ENCODE measurements at regions not wholly inside any gene's neighbourhood (a gene's known extent, or its start where the extent isn't known, plus 50 kb on each side); places are given as distances from the start of the nearest gene placed in this dataset.
"Not testable (repeated sequence)": the region's sequence is repeated elsewhere in the genome, so short reads cannot be mapped to it uniquely, and the experiment has no call there.

- not testable (repeated sequence) for FAIRE-seq; DNase-seq (ENCODE audit: low spot score in 2 of 2)
Measured at GRCh38 chr12:116327992-116328391, 50.5 kb upstream of the MED13L start.

- DNase-seq (ENCODE audit: low spot score in 2 of 2) (no peak), FAIRE-seq (no peak)
Measured at GRCh38 chr12:116331876-116332275, 54.4 kb upstream of the MED13L start.

GRCh38 chr12:116332705-116333380 is 55.4 kb upstream of the MED13L start:
- FAIRE-seq = no peak
- no peak for DNase-seq (ENCODE audit: low spot score in 2 of 2)

- no peak for FAIRE-seq
- DNase-seq (ENCODE audit: low spot score in 2 of 2) = no peak
Measured at GRCh38 chr12:116333402-116333801, 55.9 kb upstream of the MED13L start.

- no peak for FAIRE-seq
- DNase-seq (ENCODE audit: low spot score in 2 of 2) = no peak
Measured at GRCh38 chr12:116336542-116337065, 59.1 kb upstream of the MED13L start.

GRCh38 chr12:116337312-116337711 is 59.8 kb upstream of the MED13L start:
- DNase-seq (ENCODE audit: low spot score in 2 of 2) (no peak), FAIRE-seq (no peak)

GRCh38 chr12:116338064-116338846 is 60.8 kb upstream of the MED13L start:
- FAIRE-seq (no peak), DNase-seq (ENCODE audit: low spot score in 2 of 2) (no peak)

GRCh38 chr12:116339062-116339461 is 61.6 kb upstream of the MED13L start:
- no peak for FAIRE-seq
- no peak for DNase-seq (ENCODE audit: low spot score in 2 of 2)

GRCh38 chr12:116339800-116340371 is 62.4 kb upstream of the MED13L start:
- FAIRE-seq (no peak), DNase-seq (ENCODE audit: low spot score in 2 of 2) (no peak)

- FAIRE-seq (no peak), DNase-seq (ENCODE audit: low spot score in 2 of 2) (no peak)
Measured at GRCh38 chr12:116343331-116343884, 65.9 kb upstream of the MED13L start.

- DNase-seq (ENCODE audit: low spot score in 2 of 2) (no peak), FAIRE-seq (no peak)
Measured at GRCh38 chr12:116346222-116346621, 68.7 kb upstream of the MED13L start.

- FAIRE-seq = no peak
- DNase-seq (ENCODE audit: low spot score in 2 of 2) = no peak
Measured at GRCh38 chr12:116346741-116347140, 69.2 kb upstream of the MED13L start.

GRCh38 chr12:116347265-116347664 is 69.8 kb upstream of the MED13L start:
- DNase-seq (ENCODE audit: low spot score in 2 of 2) (no peak), FAIRE-seq (no peak)

- FAIRE-seq (no peak), DNase-seq (ENCODE audit: low spot score in 2 of 2) (no peak)
Measured at GRCh38 chr12:116352315-116352835, 74.9 kb upstream of the MED13L start.

- no peak for FAIRE-seq
- DNase-seq (ENCODE audit: low spot score in 2 of 2) = no peak
Measured at GRCh38 chr12:116353958-116354357, 76.5 kb upstream of the MED13L start.

- FAIRE-seq = no peak
- no peak for DNase-seq (ENCODE audit: low spot score in 2 of 2)
Measured at GRCh38 chr12:116354534-116354933, 77.0 kb upstream of the MED13L start.

GRCh38 chr12:116354950-116355783 is 77.7 kb upstream of the MED13L start:
- FAIRE-seq (no peak), DNase-seq (ENCODE audit: low spot score in 2 of 2) (no peak)

- FAIRE-seq (no peak), DNase-seq (ENCODE audit: low spot score in 2 of 2) (no peak)
Measured at GRCh38 chr12:116358536-116358892, 81.0 kb upstream of the MED13L start.

- FAIRE-seq (no peak), DNase-seq (ENCODE audit: low spot score in 2 of 2) (peak; percentile 28 to 66)
Measured at GRCh38 chr12:116358893-116359761, 81.6 kb upstream of the MED13L start.
